Left lobe of liver (tissue), 2 donors: ENCODE measurements at regions not wholly inside any gene's neighbourhood (a gene's known extent, or its start where the extent isn't known, plus 50 kb on each side); places are given as distances from the start of the nearest gene placed in this dataset.
A peak's percentile ranks its signal among the peaks of the same experiment; 100 is the strongest.

ENCODE experiments used
- ATAC-seq: fragments of 200-7000 bp; cut with Tn5 transposase; one replicate; pipeline ENCODE4 v1.9.1; 2020; ENCODE audit warnings: mild to moderate bottlenecking, moderate library complexity
- DNase-seq: peaks from one replicate; pipeline ENCODE4 v3.0.0-alpha.2; 2020; ENCODE audit warnings: low spot score
- donor health status: DM: no; HTN: no; CAD: no; lungs with moderate emphysema.
- donor health status: DM: no; HTN: yes; CAD: no.

DNA sequence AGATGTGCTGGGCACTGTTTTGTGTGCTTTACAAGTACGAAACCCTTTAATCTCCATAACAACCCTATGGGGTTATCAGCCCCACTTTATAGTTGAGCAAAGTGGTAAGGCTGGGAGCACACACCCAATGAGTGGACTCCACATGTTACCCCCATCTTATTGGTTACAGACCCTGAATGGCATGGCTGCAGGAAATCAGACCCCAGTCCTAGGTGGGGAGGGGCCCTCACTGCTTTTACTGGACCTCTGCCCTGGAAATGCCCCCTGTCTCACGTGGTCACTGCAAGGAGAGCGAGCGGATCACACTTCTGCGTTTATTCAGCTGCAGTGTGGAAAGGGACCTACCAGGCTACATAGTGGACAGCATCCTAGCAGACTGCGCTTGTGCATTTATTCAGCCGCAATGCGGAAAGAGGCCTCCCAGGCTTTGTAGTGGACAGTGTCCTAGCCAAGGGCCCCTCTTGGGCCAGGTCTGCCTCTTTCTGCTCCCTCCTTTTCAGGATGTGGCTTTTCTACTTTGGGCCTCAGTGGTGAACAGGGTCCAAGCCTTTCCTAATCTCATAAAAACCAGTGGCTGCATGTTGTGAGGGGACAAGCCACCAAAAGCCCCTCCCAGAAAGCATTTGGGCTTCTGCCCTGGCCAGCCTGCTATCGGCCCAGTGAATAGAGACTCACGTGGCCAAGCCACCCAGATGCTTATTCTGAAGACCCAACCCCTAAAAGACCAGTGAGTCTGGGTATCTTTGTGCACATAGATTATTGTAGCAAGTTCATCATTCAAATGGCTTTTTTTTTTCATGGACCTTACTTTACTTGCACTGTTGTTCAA lies 405.7 kb upstream of the RNF32 start:
- DNase-seq (peak; percentile 24), ATAC-seq (no peak)

DNA sequence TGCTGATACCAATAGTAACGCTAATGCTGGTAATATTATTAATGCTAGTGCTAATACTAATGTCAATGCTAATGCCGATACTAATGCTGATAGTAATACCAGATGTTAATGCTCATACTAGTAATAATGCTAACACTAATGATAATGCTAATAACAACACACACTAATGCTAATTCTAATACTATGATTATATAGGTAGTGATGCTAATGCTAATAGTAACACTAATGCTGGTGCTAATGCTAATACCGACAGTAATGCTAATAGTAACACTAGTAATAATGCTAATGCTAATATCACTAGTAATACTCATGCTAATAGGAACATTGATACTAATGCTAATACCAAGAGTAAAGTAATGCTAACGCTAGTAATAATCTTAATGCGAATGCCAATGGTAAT lies 406.4 kb upstream of the RNF32 start:
- ATAC-seq (no peak), DNase-seq (no peak)

DNA sequence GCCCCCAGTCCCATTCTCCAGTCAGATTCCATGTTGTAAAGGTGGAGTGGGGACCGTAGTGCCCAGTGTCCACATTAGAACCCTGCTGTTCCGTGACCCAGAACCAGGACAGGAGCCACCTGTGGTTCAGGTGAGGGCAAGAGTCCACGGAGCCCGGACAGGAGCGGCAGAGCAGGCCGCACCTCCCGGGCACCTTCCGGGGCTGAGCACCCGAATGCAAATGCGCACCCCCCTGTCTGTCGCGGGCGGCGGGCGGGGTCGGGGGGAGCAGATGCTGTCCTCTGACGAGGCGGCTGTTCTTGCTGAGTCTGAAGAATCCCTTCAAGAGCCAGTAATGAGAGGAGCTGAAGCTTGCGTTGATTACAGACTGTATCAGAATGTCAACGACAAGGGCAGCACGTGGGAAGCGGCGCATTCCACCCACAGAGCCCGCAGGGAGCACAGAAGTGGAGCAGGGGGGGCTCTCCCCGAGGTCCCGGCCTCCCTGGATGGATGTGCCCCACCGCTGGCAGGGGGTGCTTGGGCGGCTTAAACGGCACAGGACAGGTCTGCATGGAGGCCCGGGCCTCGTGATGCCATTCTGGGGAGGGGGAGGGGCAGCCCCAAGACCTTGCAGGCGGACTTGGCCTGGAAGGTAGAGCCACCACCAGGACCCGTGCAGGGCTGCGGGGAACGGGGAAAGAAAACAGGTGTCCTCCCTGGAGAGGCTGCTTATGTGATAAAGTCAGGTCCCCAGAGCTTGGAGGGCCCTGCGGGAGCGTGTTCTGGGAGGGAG lies 407.5 kb upstream of the RNF32 start:
- no peak for ATAC-seq
- peak; percentile 34 for DNase-seq

DNA sequence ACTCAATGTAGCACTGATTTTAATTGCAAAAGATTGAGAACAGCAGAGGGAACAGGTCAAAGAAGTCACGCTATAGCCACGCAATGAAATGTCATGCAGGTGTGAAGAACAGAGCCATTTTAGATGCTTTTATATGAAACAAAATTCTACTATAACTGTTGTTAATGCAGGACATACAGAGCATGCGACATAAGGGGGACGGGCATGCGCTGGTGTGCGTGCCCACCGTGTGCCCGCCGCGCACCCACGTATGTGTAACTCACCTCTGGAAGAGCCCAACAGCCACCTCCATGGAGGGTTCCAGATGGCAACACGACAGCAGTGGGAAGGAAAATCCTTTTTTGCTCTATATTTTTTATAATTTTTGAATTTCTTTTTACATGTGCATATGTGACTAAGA lies 410.0 kb upstream of the RNF32 start:
- DNase-seq: peak; percentile 21
- ATAC-seq: no peak

DNA sequence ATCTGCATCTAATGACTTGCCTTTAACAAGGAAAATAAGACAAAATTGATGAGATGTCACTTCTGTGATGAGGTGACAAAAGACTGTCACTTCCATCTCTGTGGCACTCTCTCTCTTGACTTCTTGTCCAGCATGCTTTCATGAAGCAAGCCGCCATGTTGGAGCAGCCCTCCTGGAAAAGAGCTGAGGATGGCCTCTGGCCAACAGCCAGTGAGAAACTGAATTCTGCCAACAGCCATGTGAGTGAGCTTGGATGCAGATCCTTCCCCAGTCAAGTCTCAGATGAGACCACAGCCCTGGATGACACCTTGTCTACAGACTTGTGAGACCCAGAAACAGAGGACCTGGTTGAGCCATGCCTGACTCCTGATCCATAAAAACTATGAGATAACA lies 412.6 kb upstream of the SHH start:
- DNase-seq (peak; percentile 33), ATAC-seq (no peak)

DNA sequence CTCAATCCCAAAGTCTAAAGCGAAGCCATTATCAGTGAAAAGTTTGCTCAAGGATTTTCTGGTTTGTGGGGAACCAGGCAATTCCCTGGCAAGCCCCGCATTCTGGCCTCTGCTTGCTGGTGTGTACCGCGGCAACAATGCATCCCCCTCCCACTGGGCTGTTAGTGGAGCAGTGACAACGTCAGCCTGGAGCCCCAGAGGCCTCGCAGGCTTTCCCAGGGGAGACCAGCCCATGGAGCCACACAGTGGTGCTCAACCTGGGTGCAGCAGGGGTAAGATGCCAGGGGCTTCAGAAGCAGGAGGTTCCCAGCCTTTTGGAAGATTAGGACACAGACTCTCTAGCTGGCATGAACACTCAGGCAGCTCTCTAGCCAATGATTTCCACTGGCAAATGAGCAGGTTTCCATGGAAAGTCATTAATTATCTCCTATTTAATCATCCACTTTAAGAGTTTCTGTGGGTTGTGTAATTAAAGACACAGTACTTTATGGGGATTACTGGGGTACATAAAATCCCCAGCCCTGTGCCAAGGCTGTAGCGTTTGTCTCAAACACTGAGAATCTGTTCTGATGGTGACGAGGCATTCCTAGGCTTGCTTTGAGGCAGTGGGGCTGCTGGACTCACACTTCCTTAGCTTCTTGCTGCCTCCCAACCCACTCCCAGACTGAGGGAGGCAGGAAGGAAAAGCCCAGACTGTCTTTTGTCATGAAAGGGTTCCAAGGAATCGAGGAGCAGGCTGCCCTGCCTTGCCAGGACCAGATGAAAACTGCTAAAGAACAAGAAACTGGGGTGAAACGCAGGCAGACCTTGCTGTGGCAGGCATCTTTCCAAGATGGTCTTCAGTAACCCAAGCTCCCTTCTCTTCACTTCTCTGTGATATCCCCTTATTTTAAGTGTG lies 411.9 kb upstream of the SHH start:
- ATAC-seq (no peak), DNase-seq (peak; percentile 10)

DNA sequence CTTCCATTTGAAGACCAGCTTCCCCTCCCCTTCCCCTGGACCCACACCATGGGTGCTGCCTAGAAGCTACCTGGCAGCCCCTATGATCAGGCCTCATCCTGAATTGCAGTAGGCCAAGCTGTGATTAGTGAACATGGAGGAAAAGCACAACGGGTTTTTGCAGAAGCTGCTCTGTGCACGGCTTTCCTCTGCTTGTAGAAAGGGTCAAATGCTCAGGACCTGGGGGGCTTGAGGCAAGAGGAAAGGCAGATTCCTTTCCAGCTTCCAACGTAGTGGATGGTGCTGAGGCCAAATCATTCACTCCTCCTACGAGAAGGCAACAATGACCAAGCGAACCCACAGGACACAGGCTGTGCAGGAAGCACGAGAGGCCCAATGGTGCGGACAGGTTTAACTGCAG lies 410.3 kb upstream of the SHH start:
- ATAC-seq (no peak), DNase-seq (peak; percentile 35)

DNA sequence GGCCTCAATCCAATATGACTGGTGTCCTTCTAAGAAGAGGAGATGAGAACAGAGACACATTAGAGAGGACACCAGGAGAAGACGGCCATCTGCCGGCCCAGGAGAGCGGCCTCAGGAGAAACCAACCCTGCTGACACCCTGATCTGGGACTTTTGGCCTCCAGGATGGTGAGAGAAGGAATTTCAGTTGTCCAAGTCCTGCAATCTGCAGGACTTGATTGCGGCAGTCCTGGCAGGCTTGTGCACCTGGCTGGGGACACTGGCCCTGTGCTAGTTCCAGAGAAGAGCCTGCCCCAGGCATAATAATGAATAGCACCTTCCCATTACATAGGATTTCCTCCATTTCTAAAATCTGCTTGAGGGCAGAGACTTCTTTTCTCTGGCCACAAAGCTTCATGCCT lies 409.9 kb upstream of the SHH start:
- ATAC-seq (peak; percentile 26), DNase-seq (peak; percentile 23)

DNA sequence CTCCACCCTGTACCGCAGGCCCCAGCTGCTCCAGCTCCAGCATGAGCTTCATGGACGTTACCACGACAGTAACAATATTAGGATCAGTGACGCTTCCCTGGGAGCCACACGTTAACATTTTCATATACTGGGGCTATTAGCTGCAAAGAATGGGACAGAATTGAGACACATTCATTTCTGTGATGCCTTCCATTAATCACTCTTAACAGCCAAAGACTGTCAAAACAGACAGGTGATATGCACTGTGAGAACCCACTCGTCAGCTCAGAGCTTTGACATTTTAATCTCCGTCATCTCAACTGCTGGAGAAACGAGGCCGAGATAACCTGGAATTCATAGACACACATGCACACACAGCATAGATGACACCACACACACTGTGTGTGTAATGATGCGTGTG lies 408.4 kb upstream of the SHH start:
- ATAC-seq (no peak), DNase-seq (no peak)

DNA sequence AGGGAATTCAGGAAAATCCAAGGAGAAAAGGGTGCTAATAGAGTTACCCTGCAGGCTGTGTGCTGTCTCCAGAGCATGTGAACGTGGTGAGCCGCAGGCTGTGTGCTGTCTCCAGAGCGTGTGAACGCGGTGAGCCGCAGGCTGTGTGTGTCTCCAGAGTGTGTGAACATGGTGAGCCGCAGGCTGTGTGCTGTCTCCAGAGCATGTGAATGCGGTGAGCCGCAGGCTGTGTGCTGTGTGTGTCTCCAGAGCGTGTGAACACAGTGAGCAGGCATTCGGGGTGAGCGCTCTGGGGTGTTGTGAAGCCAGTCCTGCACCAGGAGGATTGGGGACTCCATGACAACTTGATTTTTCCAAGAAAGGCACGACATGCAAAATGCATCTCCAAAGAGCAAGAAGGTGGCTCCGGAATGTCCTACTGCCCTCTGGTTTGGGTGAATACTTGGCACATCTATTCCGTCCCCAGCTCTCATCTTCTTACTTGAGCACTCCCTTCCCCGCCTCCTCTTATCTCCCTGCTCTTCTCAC lies 407.9 kb upstream of the SHH start:
- peak; percentile 21 for DNase-seq
- ATAC-seq: no peak

DNA sequence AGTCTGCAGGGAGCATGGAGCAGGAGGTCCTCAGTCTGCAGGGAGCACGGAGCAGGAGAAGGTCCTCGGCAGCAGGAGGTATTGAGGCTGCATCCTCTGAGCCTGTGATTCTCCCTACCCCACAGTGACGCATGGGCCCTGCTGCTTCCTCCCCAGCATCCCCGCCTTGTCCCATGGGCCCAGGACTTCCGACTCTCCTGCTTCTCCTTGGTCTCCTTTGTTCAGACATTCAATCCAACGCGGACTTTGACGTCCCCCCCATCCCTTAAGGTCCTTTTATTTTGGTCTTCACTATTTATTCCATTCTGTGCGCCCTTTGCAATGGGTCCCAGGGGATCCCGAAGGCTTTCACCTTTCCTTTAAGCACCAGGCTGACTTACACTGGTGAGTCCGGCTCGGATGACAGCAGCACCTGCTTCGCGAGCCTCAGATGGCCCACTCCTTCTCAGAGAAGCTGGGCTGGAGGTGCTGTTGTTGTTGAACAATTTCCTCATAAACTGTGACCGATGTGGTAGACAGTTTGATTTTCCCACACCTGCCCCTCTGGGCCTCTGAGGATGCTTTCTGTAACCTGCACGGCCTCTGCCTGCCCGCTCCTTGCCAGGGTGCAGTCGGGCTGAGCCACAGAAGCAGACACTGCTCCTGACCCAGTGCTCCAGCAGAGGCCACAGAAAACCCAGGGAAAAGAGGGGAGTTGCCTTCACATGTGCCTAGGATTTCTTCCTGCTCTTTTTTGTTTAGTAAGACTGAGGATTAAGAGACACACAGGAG lies 407.2 kb upstream of the SHH start:
- ATAC-seq (no peak), DNase-seq (peak; percentile 27)

DNA sequence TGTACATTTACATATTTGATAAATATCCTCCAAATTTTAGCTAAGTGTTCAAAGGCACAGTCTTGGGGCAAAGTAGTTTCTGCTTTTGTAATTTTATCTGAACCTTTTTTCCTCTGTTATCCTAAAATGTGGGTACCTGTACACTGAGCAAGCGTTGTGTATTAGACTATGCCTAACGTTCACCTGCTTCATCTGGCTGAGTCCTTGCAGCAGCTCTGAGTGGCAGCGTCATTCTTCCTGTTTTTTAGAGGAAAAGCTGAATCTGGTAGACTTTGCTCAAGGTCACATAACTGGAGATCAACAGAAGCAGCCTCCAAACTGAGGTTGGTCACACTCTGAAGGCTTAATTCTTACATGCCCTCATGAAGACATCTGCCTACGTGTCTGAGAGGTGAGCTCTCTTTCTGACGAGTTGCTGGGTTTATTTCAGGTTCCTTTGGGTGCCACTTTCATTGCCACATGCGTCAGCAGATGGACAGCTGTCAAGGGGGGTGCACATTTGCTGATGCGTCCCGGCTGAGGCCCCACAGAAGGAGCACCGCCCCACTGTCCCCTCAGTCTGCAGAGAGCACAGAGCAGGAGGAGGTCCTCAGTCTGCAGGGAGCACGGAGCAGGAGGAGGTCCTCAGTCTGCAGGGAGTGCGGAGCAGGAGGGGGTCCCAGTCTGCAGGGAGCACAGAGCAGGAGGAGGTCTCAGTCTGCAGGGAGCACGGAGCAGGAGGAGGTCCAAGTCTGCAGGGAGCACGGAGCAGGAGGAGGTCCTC lies 406.5 kb upstream of the SHH start:
- DNase-seq (peak; percentile 22), ATAC-seq (no peak)

DNA sequence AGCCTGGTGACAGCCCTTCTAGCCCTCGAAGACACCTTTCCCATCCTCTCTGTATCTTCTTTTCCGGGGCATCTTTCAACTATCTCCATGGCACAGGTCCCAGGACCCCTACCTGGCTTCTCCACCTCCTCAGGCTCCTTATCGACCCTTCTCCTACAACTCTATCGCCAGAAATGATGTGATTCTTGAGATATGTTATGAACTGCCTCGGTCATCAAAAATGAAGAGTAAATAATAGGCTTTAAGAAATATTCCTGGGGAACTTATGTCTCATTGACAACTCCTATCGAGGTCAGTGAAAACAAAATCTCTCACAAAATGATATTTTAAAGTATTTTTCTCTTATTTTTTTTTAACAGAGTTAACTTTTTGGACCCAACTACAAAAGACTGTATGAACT lies 405.5 kb upstream of the SHH start:
- ATAC-seq (no peak), DNase-seq (no peak)

DNA sequence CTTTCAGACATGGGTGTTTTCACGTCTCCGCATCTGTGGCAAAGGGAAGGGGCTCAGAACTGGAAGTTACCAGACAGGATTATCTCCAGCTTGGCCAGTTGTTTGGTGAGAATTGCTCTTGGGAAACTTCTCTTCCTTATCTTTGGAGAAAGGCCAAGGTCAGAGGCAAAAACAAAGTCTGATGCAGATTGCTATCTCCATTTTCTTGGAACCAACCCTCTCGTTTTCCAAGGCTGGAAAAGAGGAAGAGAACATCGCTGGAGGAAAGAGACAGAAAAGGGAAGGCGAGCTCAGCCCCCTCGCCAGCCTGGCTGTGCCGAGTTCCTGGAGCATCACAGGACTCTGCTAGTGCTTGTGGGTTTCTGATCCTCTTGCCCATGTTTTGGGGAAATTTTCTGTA lies 396.8 kb upstream of the SHH start:
- ATAC-seq: no peak
- DNase-seq: no peak

DNA sequence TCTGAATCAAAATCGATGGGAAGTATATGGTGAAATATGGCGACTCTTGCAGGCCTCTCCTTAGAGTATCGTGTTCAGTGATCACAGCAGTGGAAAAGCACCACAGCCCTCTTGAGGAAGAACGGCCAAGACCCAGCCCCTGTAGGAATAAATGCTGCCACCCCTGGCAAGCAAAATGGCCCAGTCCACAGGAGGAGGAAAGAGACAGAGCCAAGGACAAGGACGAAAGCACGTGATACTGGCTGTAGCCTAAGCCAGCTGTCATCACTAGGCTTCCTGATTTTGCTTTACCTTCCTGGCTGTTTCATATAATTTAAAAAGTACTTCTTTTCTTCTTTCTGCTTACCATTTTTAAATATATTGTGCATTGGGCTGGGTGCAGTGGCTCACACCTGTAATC lies 395.0 kb upstream of the SHH start:
- no peak for DNase-seq
- ATAC-seq: no peak

DNA sequence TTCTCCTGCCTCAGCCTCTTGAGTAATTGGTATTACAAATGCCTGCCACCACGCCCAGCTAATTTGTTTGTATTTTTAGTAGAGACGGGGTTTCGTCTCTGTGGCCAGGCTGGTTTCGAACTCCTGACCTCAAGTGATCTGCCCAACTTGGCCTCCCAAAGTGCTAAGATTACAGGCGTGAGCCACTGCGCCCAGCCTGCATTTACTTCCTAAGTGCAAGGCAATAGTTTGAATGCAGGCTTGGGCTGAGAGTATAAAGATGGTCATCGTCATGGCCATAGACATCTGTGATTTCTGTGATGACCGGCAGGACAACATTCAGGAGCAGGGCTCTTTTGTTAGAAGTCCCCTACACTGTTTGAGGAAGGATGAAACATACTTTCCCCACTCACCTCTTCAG lies 393.9 kb upstream of the SHH start:
- ATAC-seq (no peak), DNase-seq (no peak)

DNA sequence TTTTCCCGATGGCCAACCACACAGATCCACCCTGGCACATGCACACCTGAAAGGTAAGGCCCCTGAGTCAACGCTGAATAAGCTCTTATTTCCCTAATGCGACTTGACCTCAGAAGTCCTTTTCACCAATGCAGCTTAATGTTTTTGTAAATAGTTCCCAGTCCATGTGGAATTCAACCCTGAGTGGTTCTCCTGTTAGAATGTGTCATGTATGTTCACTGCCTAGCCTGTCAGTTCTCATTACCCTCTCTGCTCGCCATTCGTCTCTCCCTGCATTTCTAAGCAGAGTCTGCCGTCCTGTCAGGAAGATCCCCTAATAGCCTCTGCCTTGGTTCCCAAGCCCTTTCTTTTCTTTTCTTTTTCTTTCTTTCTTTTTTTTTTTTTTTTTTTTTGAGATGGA lies 392.6 kb upstream of the SHH start:
- ATAC-seq: no peak
- DNase-seq: no peak

DNA sequence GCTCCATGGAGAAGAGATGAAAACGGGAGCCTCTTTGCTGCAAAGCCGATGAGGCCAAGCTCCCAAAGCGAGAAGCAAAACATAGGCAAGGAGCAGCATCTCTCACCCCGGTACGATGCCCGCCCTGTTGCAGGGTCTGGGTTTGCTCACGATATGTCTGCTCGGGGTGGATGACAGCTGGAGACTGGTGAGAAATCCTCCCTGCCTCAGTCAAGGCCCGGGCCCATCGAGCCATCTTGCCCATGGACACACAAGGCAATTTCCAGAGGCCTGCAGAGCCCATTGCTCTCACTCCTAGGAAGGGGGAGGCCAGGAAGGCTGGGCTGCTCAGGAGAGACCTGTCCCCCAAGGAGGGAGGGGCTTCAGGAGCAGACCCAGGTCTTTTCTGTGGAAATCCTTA lies 391.7 kb upstream of the SHH start:
- DNase-seq (no peak), ATAC-seq (no peak)

DNA sequence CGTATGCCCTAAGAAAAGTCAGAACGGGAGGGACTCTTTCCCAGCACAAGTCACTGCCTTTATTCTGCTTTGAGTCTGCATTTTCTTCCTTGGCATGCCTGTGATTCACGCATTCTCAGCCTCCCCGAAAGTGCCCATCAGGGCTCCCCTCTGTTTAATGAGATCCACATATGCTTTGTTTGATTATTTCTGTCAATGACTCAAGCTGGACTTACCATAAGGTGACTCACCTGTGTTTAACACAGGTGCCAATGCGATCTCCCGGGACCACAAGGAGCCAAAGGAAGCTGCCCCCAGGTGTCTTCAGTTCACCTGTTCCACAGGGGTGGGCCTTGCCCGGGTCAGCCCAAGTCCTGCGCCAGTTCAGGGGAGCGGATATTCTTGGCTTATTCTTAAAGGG lies 386.0 kb upstream of the SHH start:
- ATAC-seq (no peak), DNase-seq (no peak)

DNA sequence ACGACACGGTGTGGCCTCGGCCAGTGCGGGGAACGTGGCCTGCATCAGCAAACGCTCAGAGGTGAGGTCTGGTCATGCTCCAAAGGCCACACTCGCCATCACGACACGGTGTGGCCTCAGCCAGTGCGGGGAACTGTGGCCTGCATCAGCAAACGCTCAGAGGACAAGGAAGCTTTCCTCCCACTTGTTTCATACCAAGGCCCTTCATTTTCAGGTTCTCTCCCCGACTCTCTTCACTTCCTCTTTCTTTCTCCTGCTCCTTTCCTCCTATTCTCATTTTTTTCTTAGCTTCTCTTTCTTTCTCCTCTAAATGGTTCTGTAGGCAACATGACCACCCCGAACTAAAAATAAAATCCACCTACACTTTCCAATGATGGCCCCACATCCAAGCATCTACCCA lies 384.4 kb upstream of the SHH start:
- ATAC-seq: no peak

More for the DNA sequence above, 384.4 kb upstream of the SHH start:
- DNase-seq: no peak
